Stimulated activated CD8-positive, alpha-beta memory T cell treated with anti-CD3 and anti-CD28 coated beads, Interleukin-7, amount 100 ng/mL, for 4 hours (primary cell): ENCODE measurements at regions not wholly inside any gene's neighbourhood (a gene's known extent, or its start where the extent isn't known, plus 50 kb on each side); places are given as distances from the start of the nearest gene placed in this dataset.
"Not testable (repeated sequence)": the region's sequence is repeated elsewhere in the genome, so short reads cannot be mapped to it uniquely, and the experiment has no call there.

Source experiments
- DNase-seq, 2 donors: peaks; one replicate each; pipeline ENCODE4 v3.0.0-alpha.2; 2020; ENCODE audit warnings: low read depth in 2 of 2

GRCh38 chr14:42510071-42510470 is 903.4 kb downstream of the LRFN5 start:
- no peak for DNase-seq

- DNase-seq = no peak
These were observed 901.7 kb downstream of the LRFN5 start for GRCh38 chr14:42508209-42508946.

- no peak for DNase-seq
These were observed 897.8 kb downstream of the LRFN5 start for GRCh38 chr14:42504433-42504832.

- no peak for DNase-seq
These were observed 892.5 kb downstream of the LRFN5 start for GRCh38 chr14:42499137-42499536.

GRCh38 chr14:42490536-42490935 is 883.9 kb downstream of the LRFN5 start:
- no peak for DNase-seq

GRCh38 chr14:42488965-42489364 is 882.3 kb downstream of the LRFN5 start:
- no peak for DNase-seq

- not testable (repeated sequence) for DNase-seq
These were observed 875.8 kb downstream of the LRFN5 start for GRCh38 chr14:42482345-42482971.

GRCh38 chr14:42481714-42482113 is 875.0 kb downstream of the LRFN5 start:
- DNase-seq = not testable (repeated sequence)

- no peak for DNase-seq
These were observed 873.6 kb downstream of the LRFN5 start for GRCh38 chr14:42480255-42480654.

- DNase-seq = no peak
These were observed 868.6 kb downstream of the LRFN5 start for GRCh38 chr14:42475289-42475688.

GRCh38 chr14:42470427-42470719 is 863.7 kb downstream of the LRFN5 start:
- no peak for DNase-seq

- DNase-seq = no peak
These were observed 863.2 kb downstream of the LRFN5 start for GRCh38 chr14:42469637-42470426.

- DNase-seq = no peak
These were observed 854.0 kb downstream of the LRFN5 start for GRCh38 chr14:42460673-42461072.

GRCh38 chr14:42459171-42459685 is 852.6 kb downstream of the LRFN5 start:
- no peak for DNase-seq

GRCh38 chr14:42441615-42442014 is 834.9 kb downstream of the LRFN5 start:
- no peak for DNase-seq

GRCh38 chr14:42437809-42438208 is 831.1 kb downstream of the LRFN5 start:
- no peak for DNase-seq

GRCh38 chr14:42429401-42429800 is 822.7 kb downstream of the LRFN5 start:
- no peak for DNase-seq

- no peak for DNase-seq
These were observed 822.3 kb downstream of the LRFN5 start for GRCh38 chr14:42428996-42429395.

- no peak for DNase-seq
These were observed 817.8 kb downstream of the LRFN5 start for GRCh38 chr14:42424501-42424900.

GRCh38 chr14:42421377-42422078 is 814.9 kb downstream of the LRFN5 start:
- no peak for DNase-seq

GRCh38 chr14:42420071-42420470 is 813.4 kb downstream of the LRFN5 start:
- DNase-seq = no peak

GRCh38 chr14:42407153-42407552 is 800.5 kb downstream of the LRFN5 start:
- DNase-seq = no peak
